ENCODE measurements at regions not wholly inside any gene's neighbourhood (a gene's known extent, or its start where the extent isn't known, plus 50 kb on each side); places are given as distances from the start of the nearest gene placed in this dataset.

DNA sequence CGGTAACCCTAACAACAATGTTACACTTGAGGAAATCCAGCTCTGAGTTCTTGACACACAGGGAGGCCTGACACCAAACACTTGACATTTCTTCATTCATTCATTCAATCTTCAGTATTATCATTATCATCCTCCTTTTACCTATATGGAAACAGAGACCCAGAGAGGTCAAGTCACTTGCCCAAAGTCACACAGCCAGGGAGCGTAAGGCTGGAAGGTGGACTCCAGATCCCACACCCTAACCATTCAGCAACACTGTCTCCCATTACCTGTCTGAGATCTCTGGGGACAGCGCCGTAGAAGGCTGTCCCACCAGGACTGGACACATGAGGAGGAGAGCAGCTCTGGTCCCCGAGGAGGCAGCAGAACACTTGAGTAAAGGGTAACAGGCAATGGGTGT lies 101.4 kb downstream of the SYF2 start:
- H3K9me3 ChIP-seq (ENCODE audit: control insufficient read depth, insufficient read depth, low read depth, low read length): no peaks in the 10 kb centered on the region
- H3K4me3 ChIP-seq (ENCODE audit: low read depth in 2 of 2, low read length in 2 of 2): no peak overlapping the region
- intact Hi-C loops (cut with micrococcal nuclease; ENCODE audit: unreplicated experiment) (no loop called here), in situ Hi-C loops (cut with HindIII; ENCODE audit: low pct_unique_long_range_greater_than_20kb, low sequenced_read_pairs) (no loop called here)
- DNase-seq (ENCODE audit: low read depth, low spot score) (no peak), ATAC-seq (no peak)
- TF ChIP-seq SIN3A (IDR thresholded peaks at IDR 0.05; ENCODE audit: borderline replicate concordance, insufficient read depth, low read depth, low read length): no peak
- TF ChIP-seq, protein P1, sequence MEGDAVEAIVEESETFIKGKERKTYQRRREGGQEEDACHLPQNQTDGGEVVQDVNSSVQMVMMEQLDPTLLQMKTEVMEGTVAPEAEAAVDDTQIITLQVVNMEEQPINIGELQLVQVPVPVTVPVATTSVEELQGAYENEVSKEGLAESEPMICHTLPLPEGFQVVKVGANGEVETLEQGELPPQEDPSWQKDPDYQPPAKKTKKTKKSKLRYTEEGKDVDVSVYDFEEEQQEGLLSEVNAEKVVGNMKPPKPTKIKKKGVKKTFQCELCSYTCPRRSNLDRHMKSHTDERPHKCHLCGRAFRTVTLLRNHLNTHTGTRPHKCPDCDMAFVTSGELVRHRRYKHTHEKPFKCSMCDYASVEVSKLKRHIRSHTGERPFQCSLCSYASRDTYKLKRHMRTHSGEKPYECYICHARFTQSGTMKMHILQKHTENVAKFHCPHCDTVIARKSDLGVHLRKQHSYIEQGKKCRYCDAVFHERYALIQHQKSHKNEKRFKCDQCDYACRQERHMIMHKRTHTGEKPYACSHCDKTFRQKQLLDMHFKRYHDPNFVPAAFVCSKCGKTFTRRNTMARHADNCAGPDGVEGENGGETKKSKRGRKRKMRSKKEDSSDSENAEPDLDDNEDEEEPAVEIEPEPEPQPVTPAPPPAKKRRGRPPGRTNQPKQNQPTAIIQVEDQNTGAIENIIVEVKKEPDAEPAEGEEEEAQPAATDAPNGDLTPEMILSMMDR (IDR thresholded peaks at IDR 0.05): no peak
- TF ChIP-seq TCF7L2 (IDR thresholded peaks at IDR 0.05; ENCODE audit: low read depth, low read length): no peak
- no peak for TF ChIP-seq POLR2AphosphoS5 (IDR thresholded peaks at IDR 0.05; ENCODE audit: low read depth, low read length)
- TF ChIP-seq, protein P2, sequence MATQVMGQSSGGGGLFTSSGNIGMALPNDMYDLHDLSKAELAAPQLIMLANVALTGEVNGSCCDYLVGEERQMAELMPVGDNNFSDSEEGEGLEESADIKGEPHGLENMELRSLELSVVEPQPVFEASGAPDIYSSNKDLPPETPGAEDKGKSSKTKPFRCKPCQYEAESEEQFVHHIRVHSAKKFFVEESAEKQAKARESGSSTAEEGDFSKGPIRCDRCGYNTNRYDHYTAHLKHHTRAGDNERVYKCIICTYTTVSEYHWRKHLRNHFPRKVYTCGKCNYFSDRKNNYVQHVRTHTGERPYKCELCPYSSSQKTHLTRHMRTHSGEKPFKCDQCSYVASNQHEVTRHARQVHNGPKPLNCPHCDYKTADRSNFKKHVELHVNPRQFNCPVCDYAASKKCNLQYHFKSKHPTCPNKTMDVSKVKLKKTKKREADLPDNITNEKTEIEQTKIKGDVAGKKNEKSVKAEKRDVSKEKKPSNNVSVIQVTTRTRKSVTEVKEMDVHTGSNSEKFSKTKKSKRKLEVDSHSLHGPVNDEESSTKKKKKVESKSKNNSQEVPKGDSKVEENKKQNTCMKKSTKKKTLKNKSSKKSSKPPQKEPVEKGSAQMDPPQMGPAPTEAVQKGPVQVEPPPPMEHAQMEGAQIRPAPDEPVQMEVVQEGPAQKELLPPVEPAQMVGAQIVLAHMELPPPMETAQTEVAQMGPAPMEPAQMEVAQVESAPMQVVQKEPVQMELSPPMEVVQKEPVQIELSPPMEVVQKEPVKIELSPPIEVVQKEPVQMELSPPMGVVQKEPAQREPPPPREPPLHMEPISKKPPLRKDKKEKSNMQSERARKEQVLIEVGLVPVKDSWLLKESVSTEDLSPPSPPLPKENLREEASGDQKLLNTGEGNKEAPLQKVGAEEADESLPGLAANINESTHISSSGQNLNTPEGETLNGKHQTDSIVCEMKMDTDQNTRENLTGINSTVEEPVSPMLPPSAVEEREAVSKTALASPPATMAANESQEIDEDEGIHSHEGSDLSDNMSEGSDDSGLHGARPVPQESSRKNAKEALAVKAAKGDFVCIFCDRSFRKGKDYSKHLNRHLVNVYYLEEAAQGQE (IDR thresholded peaks at IDR 0.05; ENCODE audit: insufficient read depth in 1 of 2, low read depth in 2 of 2, low read length in 1 of 2): no peak
- no peak overlapping the region for H3K27ac ChIP-seq (ENCODE audit: low read length)
- BruUV-seq (replicated peaks): no TSS peak
- no peaks in the 10 kb centered on the region for H3K4me1 ChIP-seq (ENCODE audit: control insufficient read depth, insufficient read depth, low read length)
- H3K27me3 ChIP-seq (ENCODE audit: control insufficient read depth, insufficient read depth, low read length): peaks cover 5% of the 10 kb centered on the region
- POLR2A ChIA-PET: interaction anchor here (0.6 kb wide), 1 partner anchor 58 kb away, joined by 4 read pairs; no protein-coding TSS in a partner anchor
- H3K36me3 ChIP-seq (ENCODE audit: control insufficient read depth, insufficient read depth, low read length): no peaks in the 10 kb centered on the region
- CTCF ChIA-PET: no interaction called here

DNA sequence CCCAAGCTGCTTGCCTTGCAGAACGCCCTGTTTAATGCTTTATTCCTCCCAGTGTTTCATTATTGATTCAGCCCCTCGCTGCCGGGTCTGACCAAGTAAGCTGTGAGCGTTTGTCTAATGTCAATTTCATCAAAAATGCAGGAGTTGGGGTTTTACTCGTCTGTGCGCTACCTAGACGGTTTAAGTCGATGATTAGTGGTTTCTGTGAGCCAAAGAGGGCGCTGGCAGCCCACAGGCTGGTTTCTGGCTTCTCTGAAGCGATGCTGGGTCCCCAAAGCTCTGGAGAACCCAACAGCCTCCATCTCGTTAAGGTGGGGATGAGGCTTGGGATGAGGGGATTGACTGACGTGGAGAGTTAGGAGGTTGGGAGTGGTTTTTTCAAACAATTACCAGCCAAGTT lies 102.9 kb downstream of the SYF2 start:
- Histone ChIP-seq H3K4me3 (ENCODE audit: low read depth in 2 of 2, low read length in 2 of 2) (no peak overlapping the region), H3K4me1 (ENCODE audit: control insufficient read depth, insufficient read depth, low read length) (no peaks in the 10 kb centered on the region), H3K27ac (ENCODE audit: low read length) (no peak overlapping the region), H3K9me3 (ENCODE audit: control insufficient read depth, insufficient read depth, low read depth, low read length) (no peaks in the 10 kb centered on the region), H3K36me3 (ENCODE audit: control insufficient read depth, insufficient read depth, low read length) (no peaks in the 10 kb centered on the region), H3K27me3 (ENCODE audit: control insufficient read depth, insufficient read depth, low read length) (peaks cover 5% of the 10 kb centered on the region)
- DNase-seq (ENCODE audit: low read depth, low spot score) (no peak), ATAC-seq (no peak)
- TF ChIP-seq, protein P1 (IDR thresholded peaks at IDR 0.05): no peak
- TF ChIP-seq SIN3A (IDR thresholded peaks at IDR 0.05; ENCODE audit: borderline replicate concordance, insufficient read depth, low read depth, low read length) (no peak), POLR2AphosphoS5 (IDR thresholded peaks at IDR 0.05; ENCODE audit: low read depth, low read length) (no peak), TCF7L2 (IDR thresholded peaks at IDR 0.05; ENCODE audit: low read depth, low read length) (no peak)
- TF ChIP-seq, protein P2 (IDR thresholded peaks at IDR 0.05; ENCODE audit: insufficient read depth in 1 of 2, low read depth in 2 of 2, low read length in 1 of 2): no peak
- BruUV-seq (replicated peaks): no TSS peak
- POLR2A ChIA-PET: no interaction called here
- intact Hi-C loops (cut with micrococcal nuclease; ENCODE audit: unreplicated experiment) (no loop called here), in situ Hi-C loops (cut with HindIII; ENCODE audit: low pct_unique_long_range_greater_than_20kb, low sequenced_read_pairs) (no loop called here)
- CTCF ChIA-PET: no interaction called here
